CD14-positive monocyte (primary cell): ENCODE measurements at regions not wholly inside any gene's neighbourhood (a gene's known extent, or its start where the extent isn't known, plus 50 kb on each side); places are given as distances from the start of the nearest gene placed in this dataset.

Experiments
- DNase-seq, 3 donors: peaks; one replicate each; pipeline ENCODE4 v3.0.0-alpha.2; 2011 to 2022
- H2AFZ ChIP-seq: 2 replicates; pipeline ENCODE4 v1.6.0; 2012; ENCODE audit warnings: mild to moderate bottlenecking, low read depth, low read length, inconsistent platforms; ENCODE audit not compliant: insufficient read depth, poor library complexity, severe bottlenecking
- H3K27ac ChIP-seq, 2 donors: 1 replicate in 1 of 2; 2 replicates in 1 of 2; pipeline ENCODE4 v1.5.1; 2012 to 2013; ENCODE audit warnings: low read length in 2 of 2, control low read depth in 1 of 2, inconsistent platforms in 1 of 2, low read depth in 1 of 2, mild to moderate bottlenecking in 1 of 2
- H3K27me3 ChIP-seq, 2 donors: one replicate each; pipeline versions ENCODE4 v1.6.0 to v1.6.1; 2011 to 2013; ENCODE audit warnings: low read length in 2 of 2; ENCODE audit not compliant: control insufficient read depth in 2 of 2, insufficient read depth in 2 of 2
- H3K36me3 ChIP-seq, 2 donors: replicated peaks in 1 of 2; 1 replicate in 1 of 2; 2 replicates in 1 of 2; pipeline versions ENCODE4 v1.5.1 to v1.6.1; 2012 to 2013; ENCODE audit warnings: low read length in 2 of 2, control low read depth in 1 of 2, inconsistent platforms in 1 of 2, mild to moderate bottlenecking in 1 of 2; ENCODE audit not compliant: insufficient read depth in 2 of 2, control insufficient read depth in 1 of 2
- H3K4me1 ChIP-seq, 2 donors: 1 replicate in 1 of 2; 2 replicates in 1 of 2; pipeline versions ENCODE4 v1.5.1 to v1.6.1; 2012 to 2013; ENCODE audit warnings: low read length in 2 of 2, control low read depth in 1 of 2, inconsistent platforms in 1 of 2, mild to moderate bottlenecking in 1 of 2, moderate library complexity in 1 of 2; ENCODE audit not compliant: insufficient read depth in 2 of 2, control insufficient read depth in 1 of 2
- H3K4me2 ChIP-seq: replicated peaks from 2 replicates; pipeline ENCODE3; 2012; ENCODE audit warnings: low read length, moderate library complexity, mild to moderate bottlenecking; ENCODE audit not compliant: poor library complexity, severe bottlenecking; ENCODE audit errors: extremely low read depth
- H3K4me3 ChIP-seq, 3 experiments: fragments of 200-600 bp in 1 of 3; sonication (generic) in 1 of 3; replicated peaks in 1 of 3; 1 replicate in 2 of 3; 2 replicates in 1 of 3; pipeline ENCODE4 v1.5.1; 2011 to 2013; ENCODE audit warnings: low read length in 3 of 3, mild to moderate bottlenecking in 3 of 3, control low read depth in 2 of 3, low read depth in 2 of 3, inconsistent platforms in 1 of 3, moderate library complexity in 1 of 3
- H3K79me2 ChIP-seq: 2 replicates; pipeline ENCODE4 v1.6.0; 2012; ENCODE audit warnings: mild to moderate bottlenecking, control low read depth, inconsistent platforms, low read length, moderate library complexity; ENCODE audit not compliant: insufficient read depth
- H3K9ac ChIP-seq: 2 replicates; pipeline ENCODE4 v1.6.0; 2017; ENCODE audit warnings: low read length, mild to moderate bottlenecking; ENCODE audit not compliant: insufficient read depth, poor library complexity, severe bottlenecking
- H3K9me3 ChIP-seq, 2 donors: replicated peaks in 1 of 2; 1 replicate in 1 of 2; 2 replicates in 1 of 2; pipeline versions ENCODE4 v1.5.1 to v1.6.1; 2012 to 2013; ENCODE audit warnings: low read length in 2 of 2, control low read depth in 1 of 2; ENCODE audit not compliant: control insufficient read depth in 1 of 2, insufficient read depth in 1 of 2
- H4K20me1 ChIP-seq: 2 replicates; pipeline ENCODE4 v1.6.0; 2012; ENCODE audit warnings: mild to moderate bottlenecking, low read length, control low read depth, moderate library complexity; ENCODE audit not compliant: insufficient read depth
- H3K27ac Mint-ChIP-seq, 7 donors: one replicate each; pipeline ENCODE4 v1.8.0; 2020; ENCODE audit warnings: mild to moderate bottlenecking in 7 of 7, mixed read lengths in 7 of 7, moderate library complexity in 6 of 7, inconsistent platforms in 2 of 7
- H3K27me3 Mint-ChIP-seq, 3 donors: one replicate each; pipeline ENCODE4 v1.8.0; 2021 to 2022; ENCODE audit warnings: low read depth in 3 of 3, mild to moderate bottlenecking in 3 of 3, mixed read lengths in 3 of 3, moderate library complexity in 3 of 3, inconsistent platforms in 1 of 3
- H3K36me3 Mint-ChIP-seq, 2 donors: one replicate each; pipeline ENCODE4 v1.8.0; 2020; ENCODE audit warnings: mixed read lengths in 2 of 2, inconsistent platforms in 1 of 2, mild to moderate bottlenecking in 1 of 2
- H3K4me1 Mint-ChIP-seq: one replicate; pipeline ENCODE4 v1.8.0; 2020; ENCODE audit warnings: mild to moderate bottlenecking, mixed read lengths
- H3K4me3 Mint-ChIP-seq, 2 donors: one replicate each; pipeline ENCODE4 v1.8.0; 2020; ENCODE audit warnings: mild to moderate bottlenecking in 2 of 2, mixed read lengths in 2 of 2, moderate library complexity in 1 of 2
- H3K9me3 Mint-ChIP-seq, 7 donors: one replicate each; pipeline ENCODE4 v1.8.0; 2020 to 2022; ENCODE audit warnings: mixed read lengths in 7 of 7, mild to moderate bottlenecking in 6 of 7, moderate library complexity in 6 of 7, inconsistent platforms in 2 of 7
- CTCF ChIP-seq: fragments of 200-600 bp; IDR thresholded peaks from one replicate; pipeline ENCODE4 v1.8.0; 2022; ENCODE audit warnings: antibody characterized with exemption, mild to moderate bottlenecking
- WGBS: methylation state at CpG from one replicate; pipeline ENCODE4 v1.1.5; 2013; ENCODE audit warnings: missing lambda C conversion rate; ENCODE audit not compliant: insufficient coverage; 5-methylcytosine and 5-hydroxymethylcytosine counted together
- intact Hi-C, 2 donors: fragments of 100-400 bp; cut with micrococcal nuclease; formaldehyde crosslinking; loops; one replicate each; pipeline versions ENCODE4 v1.15.0 to v1.15.1; 2023

GRCh38 chr5:82594097-82594496 is 315.9 kb upstream of the RPS23 start:
- Histone ChIP-seq H3K4me2 (no peak overlapping the region), H3K4me3 (no peak overlapping the region), H3K36me3 (no peaks in the 10 kb centered on the region), H3K27ac (no peak overlapping the region), H3K9me3 (no peaks in the 10 kb centered on the region), H4K20me1 (no peaks in the 10 kb centered on the region), H3K79me2 (no peaks in the 10 kb centered on the region), H3K4me1 (no peaks in the 10 kb centered on the region), H2AFZ (no peak overlapping the region), H3K9ac (no peak overlapping the region), H3K27me3 (no peaks in the 10 kb centered on the region)
- intact Hi-C loops = no loop called here
- DNase-seq = no peak
- Mint-ChIP-seq H3K4me1 (no peaks in the 10 kb centered on the region), H3K4me3 (no peak overlapping the region), H3K36me3 (no peaks in the 10 kb centered on the region), H3K27me3 (peaks cover 0 to 4% (median 2%) of the 10 kb centered on the region in 3 donors), H3K9me3 (peaks cover 5 to 13% (median 10%) of the 10 kb centered on the region in 7 donors), H3K27ac (no peak overlapping the region)
- no peak for TF ChIP-seq CTCF
- WGBS = 100% methylated on average over 1 of the region's 1 CpG

- Histone ChIP-seq H3K9ac (no peak overlapping the region), H2AFZ (no peak overlapping the region), H3K36me3 (no peaks in the 10 kb centered on the region), H3K4me1 (no peaks in the 10 kb centered on the region), H3K9me3 (no peaks in the 10 kb centered on the region), H3K27ac (no peak overlapping the region), H4K20me1 (no peaks in the 10 kb centered on the region), H3K4me2 (no peak overlapping the region), H3K27me3 (no peaks in the 10 kb centered on the region), H3K79me2 (no peaks in the 10 kb centered on the region), H3K4me3 (no peak overlapping the region)
- H3K36me3 Mint-ChIP-seq = no peaks in the 10 kb centered on the region
- H3K27me3 Mint-ChIP-seq = peaks cover 0 to 2% (median 2%) of the 10 kb centered on the region in 3 donors
- H3K9me3 Mint-ChIP-seq = peaks cover 5 to 14% (median 10%) of the 10 kb centered on the region in 7 donors
- no peak for DNase-seq
- no peak overlapping the region for H3K4me3 Mint-ChIP-seq
- no peak for TF ChIP-seq CTCF
- no peaks in the 10 kb centered on the region for H3K4me1 Mint-ChIP-seq
- intact Hi-C loops = no loop called here
- no CpG with 5 or more reads among the region's 1 CpG for WGBS
- no peak overlapping the region for H3K27ac Mint-ChIP-seq
These were observed 315.3 kb upstream of the RPS23 start for GRCh38 chr5:82593481-82593880.
